ENCODE measurements at regions not wholly inside any gene's neighbourhood (a gene's known extent, or its start where the extent isn't known, plus 50 kb on each side); places are given as distances from the start of the nearest gene placed in this dataset.

- DNase-seq (ENCODE audit: low spot score) = no peak
- intact Hi-C loops (cut with micrococcal nuclease; ENCODE audit: unreplicated experiment) = no loop called here
- H3K27me3 ChIP-seq (replicated peaks; ENCODE audit: insufficient read depth, low read depth, low read length, poor library complexity) = no peaks in the 10 kb centered on the region
- CTCF ChIA-PET = no interaction called here
- no TSS peak for BruUV-seq (replicated peaks)
- H3K4me3 ChIP-seq (ENCODE audit: low read depth, low read length, poor library complexity, severe bottlenecking) = no peak overlapping the region
- POLR2A ChIA-PET (ENCODE audit: low non-redundant PET) = no interaction called here
- H3K27ac ChIP-seq (ENCODE audit: low read depth, low read length, poor library complexity, severe bottlenecking) = no peak overlapping the region
- no peak for TF ChIP-seq CTCF (conservative IDR thresholded peaks at IDR 0.05; ENCODE audit: low read depth, low read length)
- no peak for TF ChIP-seq EZH2 (IDR thresholded peaks at IDR 0.05; ENCODE audit: borderline replicate concordance, low read depth, low read length, poor library complexity, severe bottlenecking)
- no peaks in the 10 kb centered on the region for H3K36me3 ChIP-seq (ENCODE audit: insufficient read depth, low read length, poor library complexity, severe bottlenecking)
- no peaks in the 10 kb centered on the region for H3K4me1 ChIP-seq (ENCODE audit: insufficient read depth, low read length, poor library complexity, severe bottlenecking)
- no peaks in the 10 kb centered on the region for H3K9me3 ChIP-seq (ENCODE audit: low read depth, low read length, poor library complexity, severe bottlenecking)
Observed at GRCh38 chr14:96683562-96684289, 113.5 kb upstream of the VRK1 start.

- Histone ChIP-seq H3K4me3 (ENCODE audit: low read depth, low read length, poor library complexity, severe bottlenecking) (no peak overlapping the region), H3K27me3 (replicated peaks; ENCODE audit: insufficient read depth, low read depth, low read length, poor library complexity) (no peaks in the 10 kb centered on the region), H3K36me3 (ENCODE audit: insufficient read depth, low read length, poor library complexity, severe bottlenecking) (no peaks in the 10 kb centered on the region), H3K9me3 (ENCODE audit: low read depth, low read length, poor library complexity, severe bottlenecking) (no peaks in the 10 kb centered on the region), H3K27ac (ENCODE audit: low read depth, low read length, poor library complexity, severe bottlenecking) (no peak overlapping the region), H3K4me1 (ENCODE audit: insufficient read depth, low read length, poor library complexity, severe bottlenecking) (no peaks in the 10 kb centered on the region)
- no TSS peak for BruUV-seq (replicated peaks)
- ChIA-PET CTCF (no interaction called here), POLR2A (ENCODE audit: low non-redundant PET) (no interaction called here)
- no peak for DNase-seq (ENCODE audit: low spot score)
- TF ChIP-seq CTCF (conservative IDR thresholded peaks at IDR 0.05; ENCODE audit: low read depth, low read length) = no peak
- intact Hi-C loops (cut with micrococcal nuclease; ENCODE audit: unreplicated experiment) = no loop called here
Observed at GRCh38 chr14:96686126-96686525, 111.1 kb upstream of the VRK1 start.

GRCh38 chr14:96688629-96689028, 108.6 kb upstream of the VRK1 start:
- Histone ChIP-seq H3K4me1 (ENCODE audit: insufficient read depth, low read length, poor library complexity, severe bottlenecking) (no peaks in the 10 kb centered on the region), H3K9me3 (ENCODE audit: low read depth, low read length, poor library complexity, severe bottlenecking) (no peaks in the 10 kb centered on the region), H3K27me3 (replicated peaks; ENCODE audit: insufficient read depth, low read depth, low read length, poor library complexity) (no peaks in the 10 kb centered on the region), H3K4me3 (ENCODE audit: low read depth, low read length, poor library complexity, severe bottlenecking) (no peak overlapping the region), H3K27ac (ENCODE audit: low read depth, low read length, poor library complexity, severe bottlenecking) (no peak overlapping the region), H3K36me3 (ENCODE audit: insufficient read depth, low read length, poor library complexity, severe bottlenecking) (no peaks in the 10 kb centered on the region)
- intact Hi-C loops (cut with micrococcal nuclease; ENCODE audit: unreplicated experiment) = no loop called here
- POLR2A ChIA-PET (ENCODE audit: low non-redundant PET) = no interaction called here
- CTCF ChIA-PET = no interaction called here
- no peak for TF ChIP-seq EZH2 (IDR thresholded peaks at IDR 0.05; ENCODE audit: borderline replicate concordance, low read depth, low read length, poor library complexity, severe bottlenecking)
- TF ChIP-seq CTCF (conservative IDR thresholded peaks at IDR 0.05; ENCODE audit: low read depth, low read length) = no peak
- BruUV-seq (replicated peaks) = no TSS peak
- no peak for DNase-seq (ENCODE audit: low spot score)
